KOPT-K1 (cell line): ENCODE measurements at regions not wholly inside any gene's neighbourhood (a gene's known extent, or its start where the extent isn't known, plus 50 kb on each side); places are given as distances from the start of the nearest gene placed in this dataset.

Experiments used
- H3K27ac ChIP-seq: fragments of 200-600 bp; sonication (generic); 2 replicates; pipeline ENCODE4 v1.5.1; 2016; ENCODE audit warnings: antibody characterized with exemption, mild to moderate bottlenecking, low read depth, low read length; ENCODE audit not compliant: poor library complexity, severe bottlenecking
- H3K36me3 ChIP-seq: fragments of 200-600 bp; sonication (generic); 2 replicates; pipeline ENCODE4 v1.5.1; 2017; ENCODE audit warnings: antibody characterized with exemption, mild to moderate bottlenecking, low read length, moderate library complexity; ENCODE audit not compliant: insufficient read depth
- H3K9me3 ChIP-seq: fragments of 200-600 bp; sonication (generic); 2 replicates; pipeline ENCODE4 v1.5.1; 2017; ENCODE audit warnings: antibody characterized with exemption, low read length, mild to moderate bottlenecking; ENCODE audit not compliant: insufficient read depth, poor library complexity, severe bottlenecking

DNA sequence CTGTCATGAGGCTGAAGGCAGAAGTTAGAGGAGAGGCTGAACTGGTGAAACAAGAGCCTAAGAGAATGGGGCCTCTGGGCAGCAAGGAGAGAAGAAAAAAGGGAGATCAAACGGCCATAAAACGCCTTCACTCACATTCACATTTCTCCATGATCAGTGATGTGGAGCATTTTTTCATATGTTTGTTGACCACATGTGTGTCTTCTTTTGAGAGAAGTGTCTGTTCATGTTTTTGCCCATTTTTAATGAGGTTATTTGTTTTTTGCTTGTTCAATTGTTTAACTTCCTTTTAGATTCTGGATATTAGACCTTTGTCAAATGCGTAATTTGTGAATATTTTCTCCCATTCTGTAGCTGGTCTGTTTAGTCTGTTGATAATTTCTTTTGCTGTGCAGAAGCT, 155.0 kb downstream of the TMEM26 start:
- no peaks in the 10 kb centered on the region for H3K36me3 ChIP-seq
- H3K27ac ChIP-seq, result no peak overlapping the region
- H3K9me3 ChIP-seq, result peaks cover 23% of the 10 kb centered on the region

DNA sequence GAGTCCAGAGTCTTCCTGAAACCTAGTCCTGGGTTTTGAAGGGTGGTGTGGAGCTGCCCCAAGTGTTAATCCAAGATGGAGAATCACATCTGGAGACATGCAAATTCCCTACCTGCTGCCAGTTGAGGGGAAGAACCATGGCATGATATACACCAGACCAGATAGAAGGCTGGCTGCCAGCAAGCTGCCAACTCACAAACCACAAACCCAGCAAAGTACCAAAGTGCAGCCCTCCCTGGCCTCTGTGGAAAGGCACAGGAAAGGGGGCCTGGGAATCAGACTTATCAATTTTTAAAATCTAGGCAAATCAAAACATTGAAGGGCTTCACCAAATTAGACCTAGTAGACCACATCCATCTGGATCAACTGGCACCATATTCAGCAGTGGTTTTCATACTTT, 157.0 kb downstream of the TMEM26 start:
- Histone ChIP-seq H3K27ac (no peak overlapping the region), H3K9me3 (peaks cover 23% of the 10 kb centered on the region), H3K36me3 (no peaks in the 10 kb centered on the region)

DNA sequence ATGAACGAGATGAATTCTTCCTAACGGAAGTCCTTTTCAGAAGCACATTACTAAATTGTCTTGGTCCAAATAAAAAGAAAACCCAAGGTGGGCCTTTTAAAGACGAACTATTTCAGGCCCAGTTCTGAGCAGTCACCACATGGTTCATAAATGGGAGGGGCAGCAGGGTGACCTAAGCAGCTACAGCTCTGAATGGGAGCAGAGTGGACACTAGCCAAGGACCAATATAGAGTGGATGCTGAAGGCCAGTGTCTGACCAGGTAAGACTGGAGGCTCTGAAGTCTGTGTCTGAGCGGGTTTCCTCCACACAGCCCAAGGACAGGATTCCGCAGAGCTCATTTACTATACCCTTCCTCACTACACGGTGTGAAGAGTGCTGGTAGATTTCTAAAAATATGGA, 159.1 kb downstream of the TMEM26 start:
- Histone ChIP-seq H3K27ac (no peak overlapping the region), H3K9me3 (peaks cover 38% of the 10 kb centered on the region), H3K36me3 (no peaks in the 10 kb centered on the region)

DNA sequence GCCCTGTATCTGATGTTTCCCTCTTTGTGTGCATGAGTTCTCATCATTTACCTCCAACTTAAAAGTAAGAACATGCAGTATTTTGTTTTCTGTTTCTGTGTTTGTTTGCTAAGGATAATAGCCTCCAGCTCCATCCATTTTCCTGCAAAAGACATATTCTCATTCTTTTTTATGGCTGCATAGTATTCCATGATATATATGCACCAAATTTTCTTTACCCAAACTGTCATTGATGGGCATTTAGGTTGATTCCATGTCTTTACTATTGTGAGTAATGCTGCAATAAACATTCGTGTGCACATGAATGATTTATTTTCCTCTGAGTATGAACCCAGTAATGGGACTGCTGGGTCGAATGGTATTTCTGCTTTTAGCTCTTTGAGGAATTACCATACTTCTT, 163.4 kb downstream of the TMEM26 start:
- Histone ChIP-seq H3K27ac (no peak overlapping the region), H3K36me3 (no peaks in the 10 kb centered on the region), H3K9me3 (peaks cover 45% of the 10 kb centered on the region)

DNA sequence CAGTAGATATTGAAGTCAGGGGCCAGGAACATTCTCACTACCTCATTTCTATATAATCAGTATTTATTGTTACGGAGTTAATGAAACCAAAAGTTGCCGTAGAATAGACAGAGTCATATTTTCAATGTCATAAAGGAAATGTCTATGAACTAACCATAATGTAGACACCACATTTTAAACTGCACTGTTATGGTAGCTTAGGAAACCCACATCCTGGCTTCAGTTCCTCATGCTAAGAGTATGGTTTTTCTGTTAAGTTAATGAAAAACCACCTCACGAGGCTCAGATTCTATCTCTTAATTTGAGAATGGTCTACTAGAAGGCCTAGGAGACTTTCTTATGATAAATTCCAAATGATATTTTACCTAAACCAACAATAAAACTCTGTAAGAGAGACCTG, 166.5 kb downstream of the TMEM26 start:
- Histone ChIP-seq H3K36me3 (no peaks in the 10 kb centered on the region), H3K9me3 (peaks cover 45% of the 10 kb centered on the region), H3K27ac (peak overlapping the region; percentile 77)

- Histone ChIP-seq H3K27ac (peak overlapping the region; percentile 77), H3K9me3 (peaks cover 41% of the 10 kb centered on the region), H3K36me3 (no peaks in the 10 kb centered on the region)
These were observed 167.4 kb downstream of the TMEM26 start for GRCh38 chr10:61285749-61286148.

DNA sequence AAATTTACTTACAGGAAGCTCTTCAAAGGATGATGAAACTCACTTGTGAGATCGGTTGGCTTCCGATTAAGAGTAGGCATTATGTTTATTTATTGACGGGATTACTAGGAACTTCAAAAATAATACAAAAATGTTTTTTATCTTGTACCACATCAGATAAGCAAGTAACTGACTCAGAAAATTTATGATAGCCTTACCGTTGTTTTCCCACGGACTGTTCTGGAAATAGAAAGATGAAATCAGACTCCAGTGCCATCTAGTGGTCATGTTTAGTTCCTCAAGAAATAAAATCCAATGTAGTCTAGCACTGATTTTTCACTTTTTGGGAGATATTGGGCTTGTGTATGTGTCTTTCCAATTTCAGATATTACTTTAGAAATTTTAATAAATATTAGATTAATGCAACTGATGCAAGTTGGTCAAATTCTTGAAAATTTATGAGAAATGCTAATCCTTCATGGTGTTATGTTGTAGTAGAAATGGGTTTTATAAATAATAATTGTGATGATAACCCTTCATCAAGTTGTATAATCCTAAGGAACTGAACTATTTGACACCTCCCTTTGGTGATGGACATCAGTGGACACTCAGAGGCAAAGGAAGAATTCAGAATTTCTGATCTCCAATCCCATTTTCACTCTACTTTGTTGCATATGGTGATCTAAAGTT, 168.8 kb downstream of the TMEM26 start:
- peak overlapping the region; percentile 59 for H3K27ac ChIP-seq
- peaks cover 30% of the 10 kb centered on the region for H3K9me3 ChIP-seq
- no peaks in the 10 kb centered on the region for H3K36me3 ChIP-seq

- H3K27ac ChIP-seq, result peak overlapping the region; percentile 59
- H3K9me3 ChIP-seq, result peaks cover 24% of the 10 kb centered on the region
- H3K36me3 ChIP-seq, result no peaks in the 10 kb centered on the region
These were observed 169.5 kb downstream of the TMEM26 start for GRCh38 chr10:61283481-61284221.

DNA sequence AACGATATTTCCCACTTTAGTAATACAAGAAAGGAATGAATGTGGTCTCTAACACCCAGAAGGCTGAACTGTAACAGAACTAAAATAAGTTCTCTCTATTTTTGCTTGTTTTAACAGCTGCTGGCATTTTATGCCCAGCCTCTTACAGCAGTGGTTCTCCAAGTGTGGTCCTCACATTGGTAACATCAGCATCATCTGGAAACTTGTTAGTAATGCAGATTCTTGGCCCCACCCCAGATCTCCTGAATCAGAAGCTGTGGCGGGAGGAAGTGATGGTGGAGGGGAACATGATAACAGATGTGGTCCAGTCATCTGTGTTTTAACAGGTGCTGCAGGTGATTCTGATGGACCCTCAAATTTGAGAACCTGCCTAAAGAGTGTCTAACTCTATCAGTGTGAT, 170.1 kb downstream of the TMEM26 start:
- peaks cover 20% of the 10 kb centered on the region for H3K9me3 ChIP-seq
- no peak overlapping the region for H3K27ac ChIP-seq
- no peaks in the 10 kb centered on the region for H3K36me3 ChIP-seq

GRCh38 chr10:61280303-61280702, 172.9 kb downstream of the TMEM26 start:
- no peaks in the 10 kb centered on the region for H3K36me3 ChIP-seq
- H3K27ac ChIP-seq, result no peak overlapping the region
- peaks cover 2% of the 10 kb centered on the region for H3K9me3 ChIP-seq

GRCh38 chr10:61279400-61279799, 173.8 kb downstream of the TMEM26 start:
- no peaks in the 10 kb centered on the region for H3K9me3 ChIP-seq

GRCh38 chr10:61278556-61278955, 174.6 kb downstream of the TMEM26 start:
- no peaks in the 10 kb centered on the region for H3K36me3 ChIP-seq
- no peak overlapping the region for H3K27ac ChIP-seq
- no peaks in the 10 kb centered on the region for H3K9me3 ChIP-seq

More at GRCh38 chr10:61279400-61279799, 173.8 kb downstream of the TMEM26 start:
- no peak overlapping the region for H3K27ac ChIP-seq
- no peaks in the 10 kb centered on the region for H3K36me3 ChIP-seq

DNA sequence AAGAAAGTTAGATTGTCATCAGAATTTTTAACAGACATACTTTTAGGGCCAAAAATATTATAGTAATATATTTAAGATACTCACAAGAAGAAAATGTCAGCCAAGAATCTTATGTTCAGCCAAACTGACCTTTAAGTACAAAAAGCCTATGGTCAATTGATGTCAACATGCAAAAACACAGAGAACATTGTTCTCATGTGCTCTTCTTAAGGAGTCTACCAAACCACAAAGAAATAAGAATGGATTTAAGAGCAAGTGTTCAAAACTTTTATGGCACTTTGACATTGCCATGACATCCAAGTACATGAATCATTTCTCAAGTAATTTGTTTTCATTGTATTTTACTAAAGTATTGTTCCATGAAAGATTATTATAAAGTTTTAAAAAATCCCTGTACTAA, 180.4 kb downstream of the TMEM26 start:
- no peaks in the 10 kb centered on the region for H3K36me3 ChIP-seq
- H3K9me3 ChIP-seq, result no peaks in the 10 kb centered on the region
- H3K27ac ChIP-seq, result no peak overlapping the region

- Histone ChIP-seq H3K36me3 (no peaks in the 10 kb centered on the region), H3K9me3 (no peaks in the 10 kb centered on the region), H3K27ac (no peak overlapping the region)
These were observed 181.9 kb downstream of the TMEM26 start for GRCh38 chr10:61271127-61271780.

DNA sequence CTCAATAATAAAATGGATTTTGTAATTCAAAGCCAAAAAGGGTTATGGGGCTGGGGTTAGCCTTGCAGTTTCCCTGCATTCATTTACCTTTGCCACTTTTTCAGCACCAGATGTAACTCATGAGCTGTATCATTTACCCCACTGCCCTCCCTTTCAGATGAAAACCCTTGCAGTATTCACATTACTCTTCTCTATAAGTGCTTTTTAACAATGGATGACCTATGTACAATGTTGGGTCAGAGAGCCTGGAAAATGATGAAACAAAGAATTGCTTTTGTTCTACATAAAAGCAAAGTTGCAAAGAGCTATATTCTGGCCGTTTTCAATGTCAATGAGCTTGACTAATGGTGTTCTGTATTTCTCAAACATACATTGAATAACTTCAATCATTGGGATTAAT, 189.7 kb downstream of the TMEM26 start:
- no peak overlapping the region for H3K27ac ChIP-seq

More for the DNA sequence above, 189.7 kb downstream of the TMEM26 start:
- Histone ChIP-seq H3K9me3 (no peaks in the 10 kb centered on the region), H3K36me3 (no peaks in the 10 kb centered on the region)
